GM18519 (cell line): ENCODE measurements at regions not wholly inside any gene's neighbourhood (a gene's known extent, or its start where the extent isn't known, plus 50 kb on each side); places are given as distances from the start of the nearest gene placed in this dataset.
A peak's percentile ranks its signal among the peaks of the same experiment; 100 is the strongest.

Source experiments
- ATAC-seq: cut with Tn5 transposase; IDR thresholded peaks from one replicate; pipeline ENCODE4 v1.9.1; 2021; ENCODE audit warnings: mild to moderate bottlenecking, moderate library complexity; ENCODE audit not compliant: unreplicated experiment, low FRiP score

GRCh38 chr18:64238076-64238475 lies 89.2 kb upstream of the LINC00305 start:
- no peak for ATAC-seq

GRCh38 chr18:64234321-64234720 lies 85.4 kb upstream of the LINC00305 start:
- ATAC-seq, result no peak

- ATAC-seq, result no peak
These were observed 85.0 kb upstream of the LINC00305 start for GRCh38 chr18:64233851-64234250.

- ATAC-seq, result no peak
These were observed 72.1 kb upstream of the LINC00305 start for GRCh38 chr18:64220941-64221340.

GRCh38 chr18:64219517-64219916 lies 70.6 kb upstream of the LINC00305 start:
- ATAC-seq, result no peak

- ATAC-seq, result no peak
These were observed 61.6 kb upstream of the LINC00305 start for GRCh38 chr18:64210401-64210949.

GRCh38 chr18:64208516-64208915 lies 59.6 kb upstream of the LINC00305 start:
- no peak for ATAC-seq

GRCh38 chr18:64207820-64208219 lies 58.9 kb upstream of the LINC00305 start:
- no peak for ATAC-seq

- ATAC-seq, result peak; percentile 37
These were observed 54.4 kb upstream of the LINC00305 start for GRCh38 chr18:64203295-64203694.

GRCh38 chr18:64202863-64203262 lies 54.0 kb upstream of the LINC00305 start:
- no peak for ATAC-seq

GRCh38 chr18:64202210-64202836 lies 53.4 kb upstream of the LINC00305 start:
- ATAC-seq, result peak; percentile 71

- ATAC-seq, result no peak
These were observed 52.9 kb upstream of the LINC00305 start for GRCh38 chr18:64201781-64202180.

- ATAC-seq, result no peak
These were observed 50.7 kb upstream of the LINC00305 start for GRCh38 chr18:64199581-64199980.
